Keratinocyte (primary cell): ENCODE measurements at regions not wholly inside any gene's neighbourhood (a gene's known extent, or its start where the extent isn't known, plus 50 kb on each side); places are given as distances from the start of the nearest gene placed in this dataset.

Experiments used
- DNase-seq: peaks from one replicate; pipeline ENCODE4 v3.0.0-alpha.2; 2011; ENCODE audit warnings: low read depth, missing footprints, low spot score
- FAIRE-seq: peaks from 2 replicates; lab custom pipeline; 2011; peaks lifted over from hg19 to GRCh38; lab: Jason Lieb, UNC
- H2AFZ ChIP-seq: 2 replicates; pipeline ENCODE4 v1.6.0; 2012; ENCODE audit warnings: low read length, control low read depth, inconsistent platforms; ENCODE audit not compliant: control insufficient read depth
- H3K27ac ChIP-seq: 2 replicates; pipeline ENCODE4 v1.5.1; 2011; ENCODE audit warnings: low read length; ENCODE audit not compliant: control insufficient read depth, insufficient read depth
- H3K27me3 ChIP-seq: 3 replicates; pipeline ENCODE4 v1.6.0; 2011; ENCODE audit warnings: low read length; ENCODE audit not compliant: control insufficient read depth, insufficient read depth; ENCODE audit errors: extremely low read depth
- H3K36me3 ChIP-seq, 2 experiments: 2 replicates in 1 of 2; 3 replicates in 1 of 2; pipeline ENCODE4 v1.5.1; 2011; ENCODE audit warnings: low read length in 2 of 2, mild to moderate bottlenecking in 1 of 2; ENCODE audit not compliant: control insufficient read depth in 2 of 2, insufficient read depth in 2 of 2; ENCODE audit errors: extremely low read depth in 1 of 2
- H3K4me1 ChIP-seq: 3 replicates; pipeline ENCODE4 v1.5.1; 2011; ENCODE audit warnings: low read length; ENCODE audit not compliant: control insufficient read depth, insufficient read depth; ENCODE audit errors: extremely low read depth
- H3K4me2 ChIP-seq: 3 replicates; pipeline ENCODE4 v1.6.0; 2011; ENCODE audit warnings: low read depth, low read length; ENCODE audit not compliant: control insufficient read depth, insufficient read depth; ENCODE audit errors: extremely low read depth
- H3K4me3 ChIP-seq, 3 experiments: fragments of 200-600 bp in 1 of 3; sonication (generic) in 1 of 3; 2 replicates in 2 of 3; 3 replicates in 1 of 3; pipeline ENCODE4 v1.5.1; 2011 to 2016; ENCODE audit warnings: low read length in 3 of 3, mild to moderate bottlenecking in 3 of 3, control low read depth in 2 of 3, inconsistent platforms in 1 of 3, low read depth in 1 of 3, mixed read lengths in 1 of 3, mixed run types in 1 of 3, moderate library complexity in 1 of 3; ENCODE audit not compliant: control insufficient read depth in 2 of 3, insufficient read depth in 2 of 3; ENCODE audit errors: extremely low read depth in 1 of 3
- H3K79me2 ChIP-seq: 2 replicates; pipeline ENCODE4 v1.6.0; 2012; ENCODE audit warnings: low read length; ENCODE audit not compliant: control insufficient read depth, insufficient read depth
- H3K9ac ChIP-seq: 3 replicates; pipeline ENCODE4 v1.6.0; 2011; ENCODE audit warnings: low read length; ENCODE audit not compliant: control insufficient read depth, insufficient read depth; ENCODE audit errors: extremely low read depth
- H3K9me1 ChIP-seq: 3 replicates; pipeline ENCODE4 v1.6.0; 2011; ENCODE audit warnings: low read length; ENCODE audit not compliant: control insufficient read depth, insufficient read depth; ENCODE audit errors: extremely low read depth
- H3K9me3 ChIP-seq: 2 replicates; pipeline ENCODE4 v1.5.1; 2012; ENCODE audit warnings: low read depth, low read length; ENCODE audit not compliant: control insufficient read depth
- H4K20me1 ChIP-seq: 3 replicates; pipeline ENCODE4 v1.6.0; 2011; ENCODE audit warnings: low read length; ENCODE audit not compliant: control insufficient read depth, insufficient read depth; ENCODE audit errors: extremely low read depth
- EZH2 ChIP-seq: IDR thresholded peaks from one replicate; pipeline ENCODE4 v1.6.1; 2012; ENCODE audit warnings: inconsistent platforms, mild to moderate bottlenecking, low read length, moderate library complexity
- dilution Hi-C: fragments of 300-500 bp; cut with MboI; formaldehyde crosslinking; loops from one replicate; pipeline ENCODE4 v1.7.0; 2020; ENCODE audit warnings: low sequenced_read_pairs; ENCODE audit not compliant: extremely low pct_ligation_motif_present
- TF ChIP-seq, protein P1 (sequence below), 3 experiments: IDR thresholded peaks in 1 of 3; conservative IDR thresholded peaks in 1 of 3; optimal IDR thresholded peaks in 1 of 3; 2 replicates in 2 of 3; 3 replicates in 1 of 3; pipeline versions ENCODE3 to v1.5.1; 2011; ENCODE audit warnings: low read length in 3 of 3, mild to moderate bottlenecking in 3 of 3, moderate library complexity in 2 of 3, control low read depth in 1 of 3, inconsistent platforms in 1 of 3; ENCODE audit not compliant: insufficient read depth in 2 of 3; ENCODE audit errors: extremely low read depth in 1 of 3

DNA sequence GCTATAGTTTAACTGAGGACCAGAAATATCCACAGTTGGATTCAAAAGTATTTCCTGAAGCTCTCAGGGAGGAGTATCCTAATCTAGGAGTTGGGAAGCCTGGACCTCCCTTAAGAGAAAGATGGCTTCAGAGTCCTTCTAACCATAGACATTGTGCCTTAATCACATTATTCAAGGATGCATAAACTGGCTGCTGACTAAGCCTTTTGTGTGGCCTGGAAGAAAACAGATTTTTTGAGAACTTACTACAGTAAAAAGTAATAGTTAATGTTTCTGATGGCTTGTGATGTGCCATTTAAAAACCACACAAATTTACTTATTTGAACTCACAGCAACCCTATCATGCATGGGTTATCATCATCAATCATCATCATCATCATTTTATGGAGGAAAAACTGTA is 126.2 kb upstream of the RPL38 start:
- Histone ChIP-seq H3K27ac (no peak overlapping the region), H3K9ac (no peak overlapping the region), H2AFZ (no peak overlapping the region), H3K36me3 (no peaks in the 10 kb centered on the region), H3K4me1 (no peaks in the 10 kb centered on the region), H3K4me2 (no peak overlapping the region), H3K27me3 (no peaks in the 10 kb centered on the region), H3K9me3 (peaks cover 2% of the 10 kb centered on the region), H3K79me2 (no peaks in the 10 kb centered on the region), H3K9me1 (no peaks in the 10 kb centered on the region), H4K20me1 (no peaks in the 10 kb centered on the region), H3K4me3 (no peak overlapping the region)
- dilution Hi-C loops, result no loop called here
- TF ChIP-seq, protein P1, sequence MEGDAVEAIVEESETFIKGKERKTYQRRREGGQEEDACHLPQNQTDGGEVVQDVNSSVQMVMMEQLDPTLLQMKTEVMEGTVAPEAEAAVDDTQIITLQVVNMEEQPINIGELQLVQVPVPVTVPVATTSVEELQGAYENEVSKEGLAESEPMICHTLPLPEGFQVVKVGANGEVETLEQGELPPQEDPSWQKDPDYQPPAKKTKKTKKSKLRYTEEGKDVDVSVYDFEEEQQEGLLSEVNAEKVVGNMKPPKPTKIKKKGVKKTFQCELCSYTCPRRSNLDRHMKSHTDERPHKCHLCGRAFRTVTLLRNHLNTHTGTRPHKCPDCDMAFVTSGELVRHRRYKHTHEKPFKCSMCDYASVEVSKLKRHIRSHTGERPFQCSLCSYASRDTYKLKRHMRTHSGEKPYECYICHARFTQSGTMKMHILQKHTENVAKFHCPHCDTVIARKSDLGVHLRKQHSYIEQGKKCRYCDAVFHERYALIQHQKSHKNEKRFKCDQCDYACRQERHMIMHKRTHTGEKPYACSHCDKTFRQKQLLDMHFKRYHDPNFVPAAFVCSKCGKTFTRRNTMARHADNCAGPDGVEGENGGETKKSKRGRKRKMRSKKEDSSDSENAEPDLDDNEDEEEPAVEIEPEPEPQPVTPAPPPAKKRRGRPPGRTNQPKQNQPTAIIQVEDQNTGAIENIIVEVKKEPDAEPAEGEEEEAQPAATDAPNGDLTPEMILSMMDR (optimal IDR thresholded peaks at IDR 0.05 in 1 of 3, IDR thresholded peaks at IDR 0.05 in 1 of 3, conservative IDR thresholded peaks at IDR 0.05 in 1 of 3; ENCODE audit: extremely low read depth in 1 of 3, insufficient read depth in 2 of 3, low read length in 3 of 3), result no peak
- TF ChIP-seq EZH2, result no peak
- no peak for FAIRE-seq
- no peak for DNase-seq

DNA sequence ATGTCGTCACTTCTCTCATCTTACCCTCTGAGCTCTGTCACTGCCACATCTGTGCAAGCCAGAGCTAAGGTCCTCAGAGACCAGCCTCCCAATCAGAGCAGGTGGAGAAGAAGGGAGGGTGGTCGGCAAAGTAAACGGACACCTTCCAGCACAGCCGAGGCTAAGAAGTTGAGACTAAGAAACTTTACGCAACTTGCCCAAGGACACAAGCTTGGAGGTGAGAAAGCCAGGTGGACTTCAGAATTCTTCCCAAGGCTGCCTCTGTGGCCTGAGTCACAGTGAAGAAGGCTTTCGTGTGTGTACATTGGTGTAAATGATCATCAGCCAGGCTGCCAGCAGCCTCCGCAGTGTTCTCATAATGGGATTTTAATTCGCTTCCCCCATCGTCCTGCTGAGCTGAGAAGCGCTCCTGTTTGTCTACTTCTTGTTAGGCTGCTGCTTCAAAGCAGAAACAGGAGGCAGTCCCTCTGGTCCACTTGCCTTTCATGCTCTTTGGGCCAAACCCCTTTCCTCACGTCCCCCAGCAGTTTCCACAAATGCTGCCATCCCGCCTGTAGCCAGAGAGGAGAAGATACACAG is 125.0 kb upstream of the RPL38 start:
- Histone ChIP-seq H2AFZ (no peak overlapping the region), H3K9me3 (peaks cover 2% of the 10 kb centered on the region), H4K20me1 (no peaks in the 10 kb centered on the region), H3K27ac (no peak overlapping the region), H3K36me3 (no peaks in the 10 kb centered on the region), H3K9me1 (no peaks in the 10 kb centered on the region), H3K27me3 (no peaks in the 10 kb centered on the region), H3K4me1 (no peaks in the 10 kb centered on the region), H3K4me2 (no peak overlapping the region), H3K9ac (no peak overlapping the region), H3K79me2 (no peaks in the 10 kb centered on the region), H3K4me3 (no peak overlapping the region)
- TF ChIP-seq, protein P1 (optimal IDR thresholded peaks at IDR 0.05 in 1 of 3, IDR thresholded peaks at IDR 0.05 in 1 of 3, conservative IDR thresholded peaks at IDR 0.05 in 1 of 3; ENCODE audit: extremely low read depth in 1 of 3, insufficient read depth in 2 of 3, low read length in 3 of 3), result no peak
- no peak for TF ChIP-seq EZH2
- dilution Hi-C loops, result no loop called here
- FAIRE-seq (no peak), DNase-seq (no peak)
